Ramos (cell line): ENCODE measurements at regions not wholly inside any gene's neighbourhood (a gene's known extent, or its start where the extent isn't known, plus 50 kb on each side); places are given as distances from the start of the nearest gene placed in this dataset.
"Not testable (repeated sequence)": the region's sequence is repeated elsewhere in the genome, so short reads cannot be mapped to it uniquely, and the experiment has no call there.

Experiments
- in situ Hi-C: fragments of 300-500 bp; cut with MboI; formaldehyde crosslinking; loops from one replicate; pipeline ENCODE4 v1.14.3; 2022; ENCODE audit warnings: low sequenced_read_pairs; ENCODE audit not compliant: unreplicated experiment

DNA sequence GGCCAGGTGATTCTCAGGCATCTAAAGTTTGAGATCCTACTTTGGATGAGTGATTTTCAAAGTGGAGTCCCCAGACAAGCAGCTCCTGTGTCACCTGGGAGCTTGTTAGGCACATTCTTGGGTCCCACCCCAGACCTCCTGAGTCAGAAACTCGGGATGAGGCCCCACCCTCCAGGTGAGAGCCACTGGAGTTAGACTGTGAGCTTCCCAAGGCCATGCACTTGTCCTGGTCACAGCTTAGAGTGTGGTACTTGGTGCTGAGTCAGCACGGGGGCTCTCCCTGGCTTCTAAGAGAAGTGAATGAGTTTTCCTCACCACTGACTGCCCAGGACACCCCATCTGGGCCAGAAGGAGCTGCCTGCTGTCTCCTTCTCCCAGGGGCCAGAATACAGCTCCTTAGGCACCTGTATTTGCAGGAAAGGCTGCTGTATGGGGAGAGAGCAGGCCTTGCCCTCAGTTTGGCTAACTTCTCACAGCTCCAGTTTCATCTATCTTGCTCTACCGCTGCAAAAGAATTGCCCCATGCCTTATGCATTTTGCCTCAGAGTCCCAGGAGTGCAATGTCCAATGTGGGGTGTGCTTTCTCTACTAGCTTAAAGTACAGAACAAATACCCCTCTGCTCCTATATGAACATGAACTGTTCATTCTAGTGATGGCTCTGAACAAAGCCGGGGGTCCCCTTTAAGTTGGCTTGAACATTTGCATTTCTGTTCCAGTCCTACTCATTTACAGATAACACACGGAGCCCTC lies 98.1 kb downstream of the PSMG1 start:
- in situ Hi-C loops = no loop called here

GRCh38 chr21:39084073-39084472 lies 99.2 kb downstream of the PSMG1 start:
- in situ Hi-C loops = no loop called here

GRCh38 chr21:39083377-39084008 lies 99.8 kb downstream of the PSMG1 start:
- in situ Hi-C loops = no loop called here

DNA sequence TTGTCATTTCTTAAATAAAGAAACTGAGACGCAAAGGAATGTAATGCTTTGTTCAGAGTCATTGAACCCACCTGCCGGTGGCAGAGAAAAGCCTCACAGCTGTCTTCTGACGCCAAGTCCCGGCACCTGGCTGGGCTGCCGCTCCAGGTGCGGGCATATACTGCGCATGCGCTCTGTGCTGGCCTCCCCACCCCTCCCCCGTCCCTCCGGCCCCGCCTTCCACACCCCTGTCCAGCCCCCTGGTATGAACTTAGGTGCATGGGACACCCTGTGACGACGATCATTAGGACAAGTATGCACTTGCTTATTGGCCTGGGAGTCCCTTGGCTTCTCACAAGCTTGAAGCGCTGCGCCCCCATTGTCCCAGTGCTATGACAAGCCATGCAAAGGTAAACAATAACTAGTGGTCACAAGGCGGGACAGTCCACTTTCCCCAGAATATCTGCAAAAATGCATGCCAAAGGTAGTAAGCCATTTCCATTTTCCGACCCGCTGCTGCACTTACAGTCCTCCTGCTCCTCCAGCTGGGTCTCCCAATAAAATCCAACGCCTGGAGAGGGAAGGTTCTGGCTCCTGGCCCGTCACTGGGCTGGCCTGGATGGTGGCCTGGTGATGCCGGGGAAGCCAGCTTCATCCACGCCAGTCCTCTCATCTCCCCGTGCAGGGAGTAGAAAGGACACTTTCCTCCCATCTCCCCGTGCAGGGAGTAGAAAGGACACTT lies 100.4 kb downstream of the PSMG1 start:
- in situ Hi-C loops = no loop called here

GRCh38 chr21:39080366-39080765 lies 102.9 kb downstream of the PSMG1 start:
- in situ Hi-C loops = no loop called here

DNA sequence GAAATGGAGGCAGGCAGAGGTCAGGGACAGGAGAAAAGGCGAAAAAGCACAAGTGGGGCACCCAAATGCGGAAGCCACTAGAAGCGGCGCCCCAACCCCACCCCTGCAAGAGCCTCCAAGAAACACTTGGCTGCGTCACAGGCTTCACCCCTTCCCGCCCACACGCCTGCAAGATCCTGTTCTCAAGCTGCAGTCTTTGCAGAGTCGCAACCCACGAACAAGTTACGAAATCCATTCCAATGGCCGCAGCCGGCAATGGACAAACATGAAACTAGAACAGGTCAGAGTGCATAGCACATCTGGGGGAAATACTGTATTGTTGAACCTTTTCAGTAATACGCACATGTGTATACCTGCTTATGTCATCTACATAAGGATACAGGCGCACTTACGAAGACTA lies 103.6 kb downstream of the PSMG1 start:
- in situ Hi-C loops = no loop called here

GRCh38 chr21:39078322-39079065 lies 104.8 kb downstream of the PSMG1 start:
- in situ Hi-C loops = no loop called here

DNA sequence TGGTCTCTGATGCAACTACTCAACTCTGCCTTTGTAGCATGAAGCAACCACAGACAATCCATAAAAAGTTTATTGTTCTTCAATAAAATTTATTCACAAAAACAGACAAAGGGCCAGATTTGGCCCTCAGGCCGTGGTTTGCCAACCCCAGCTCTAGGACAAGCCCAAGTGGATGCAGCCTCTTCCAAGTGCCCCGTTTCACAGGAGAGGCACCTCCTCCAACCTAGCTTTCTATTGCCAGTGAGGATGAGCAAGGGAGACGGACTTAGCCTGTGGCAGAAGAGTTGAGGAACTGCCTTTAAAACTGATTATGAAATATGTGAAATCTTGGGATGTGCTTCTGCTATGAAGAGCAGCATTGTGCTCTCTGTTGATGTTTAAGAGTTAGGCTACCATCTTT lies 105.4 kb downstream of the PSMG1 start:
- in situ Hi-C loops = no loop called here

GRCh38 chr21:39074508-39074907 lies 108.7 kb downstream of the PSMG1 start:
- in situ Hi-C loops = no loop called here

- in situ Hi-C loops = no loop called here
These were observed 109.5 kb downstream of the PSMG1 start for GRCh38 chr21:39073717-39074116.

- in situ Hi-C loops = no loop called here
These were observed 110.2 kb downstream of the PSMG1 start for GRCh38 chr21:39073063-39073462.

DNA sequence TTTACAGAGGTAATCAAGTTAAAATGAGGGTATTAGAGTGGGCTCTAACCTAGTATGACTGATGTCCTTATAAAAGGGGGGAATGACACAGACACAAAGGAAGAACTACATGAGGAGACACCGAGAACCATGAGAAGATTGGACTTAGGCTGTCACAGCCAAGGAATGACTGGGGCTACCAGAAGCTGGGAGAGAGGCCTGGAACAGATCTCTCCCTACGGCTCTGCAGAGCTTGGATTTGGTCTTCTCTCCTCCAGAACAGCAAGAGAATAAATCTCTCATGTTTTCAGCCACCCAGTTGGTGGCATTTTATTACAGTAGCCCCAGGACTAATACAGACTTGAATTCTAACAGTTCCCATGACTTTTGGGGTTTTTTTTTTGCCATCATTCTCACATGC lies 110.8 kb downstream of the PSMG1 start:
- in situ Hi-C loops = no loop called here

GRCh38 chr21:39071623-39072214 lies 111.5 kb downstream of the PSMG1 start:
- in situ Hi-C loops = no loop called here

GRCh38 chr21:39069856-39070255 lies 113.4 kb downstream of the PSMG1 start:
- in situ Hi-C loops = not testable (repeated sequence)

DNA sequence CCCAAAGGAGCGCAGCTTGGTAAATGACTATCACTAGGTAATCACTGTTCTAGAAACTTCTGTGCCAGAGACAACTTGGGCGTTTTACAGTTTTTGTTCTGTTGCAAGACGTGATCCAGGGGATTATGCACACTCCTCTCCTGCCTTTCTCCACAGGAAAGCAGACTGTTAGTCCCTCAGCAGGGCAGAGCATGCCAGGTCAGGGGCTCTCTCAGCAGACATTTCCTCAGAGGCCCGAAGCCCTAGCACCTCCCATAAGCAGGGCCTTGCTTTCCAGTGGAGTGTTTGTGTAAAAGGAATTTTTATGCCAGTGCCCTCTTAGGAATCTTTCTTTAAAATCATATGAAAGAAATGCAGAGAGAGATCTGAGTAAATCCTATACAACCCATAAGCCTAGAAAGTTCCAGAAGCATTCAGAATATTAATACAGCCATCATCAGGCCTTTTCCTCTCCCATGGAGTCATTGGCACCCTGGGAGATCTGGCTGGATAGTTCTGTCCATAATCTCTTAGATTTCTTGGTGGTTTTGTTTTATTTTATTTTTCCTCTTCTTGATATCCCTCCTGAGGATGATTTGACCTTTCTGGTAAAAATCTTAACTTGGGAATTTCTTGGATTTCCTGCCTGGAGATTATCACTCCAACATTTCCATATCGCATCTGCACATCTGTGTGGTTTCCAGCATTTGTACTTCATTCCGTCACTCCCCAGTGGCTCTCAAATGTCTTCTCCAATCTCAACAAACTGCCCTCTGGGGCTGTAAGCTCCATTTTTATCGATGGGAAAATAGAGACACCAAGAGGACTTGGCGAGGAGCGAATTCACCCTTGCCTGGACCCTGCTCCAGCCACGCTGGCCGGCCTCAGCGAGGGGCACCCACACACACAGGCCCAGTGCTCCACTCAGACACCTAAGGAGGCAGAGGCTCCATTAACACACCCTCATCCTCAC lies 116.1 kb downstream of the PSMG1 start:
- in situ Hi-C loops = no loop called here

DNA sequence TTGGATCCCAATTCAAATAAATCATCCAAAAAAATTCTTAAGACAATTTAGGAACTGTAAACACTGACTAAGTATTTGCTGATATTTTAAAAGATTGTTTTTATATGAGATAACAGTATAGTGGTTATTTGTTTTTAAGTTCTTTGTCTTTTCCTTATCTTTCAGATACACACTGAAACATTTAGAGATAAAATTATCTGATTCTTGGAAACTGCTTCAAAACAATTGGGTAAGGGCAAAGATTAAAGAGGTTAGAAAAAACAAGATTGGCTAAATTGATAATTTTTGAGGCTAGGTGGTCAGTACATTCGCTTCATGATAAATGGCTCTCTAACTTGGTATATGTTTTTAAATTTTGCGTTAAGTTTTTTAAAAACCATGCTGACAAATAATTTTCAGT lies 117.3 kb downstream of the PSMG1 start:
- in situ Hi-C loops = no loop called here

GRCh38 chr21:39064325-39065012 lies 118.8 kb downstream of the PSMG1 start:
- in situ Hi-C loops = no loop called here

DNA sequence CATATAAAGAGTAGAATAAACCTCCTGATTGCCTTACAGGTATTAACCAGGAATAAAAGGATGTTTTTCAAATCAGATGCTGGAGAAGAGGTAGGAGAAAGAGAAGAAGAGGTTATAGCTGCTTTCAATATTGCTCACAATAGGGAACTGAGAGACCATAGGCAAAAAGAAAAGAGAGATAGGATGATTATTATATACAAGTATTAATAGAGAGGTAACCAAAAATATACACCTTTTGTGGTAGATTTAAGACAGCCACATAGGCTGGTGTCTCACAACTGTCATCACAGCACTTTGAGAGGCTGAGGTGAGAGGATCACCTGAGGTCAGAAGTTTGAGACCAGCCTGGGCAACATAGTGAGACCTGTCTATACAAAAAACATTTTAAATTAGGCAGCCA lies 119.7 kb downstream of the PSMG1 start:
- in situ Hi-C loops = no loop called here

DNA sequence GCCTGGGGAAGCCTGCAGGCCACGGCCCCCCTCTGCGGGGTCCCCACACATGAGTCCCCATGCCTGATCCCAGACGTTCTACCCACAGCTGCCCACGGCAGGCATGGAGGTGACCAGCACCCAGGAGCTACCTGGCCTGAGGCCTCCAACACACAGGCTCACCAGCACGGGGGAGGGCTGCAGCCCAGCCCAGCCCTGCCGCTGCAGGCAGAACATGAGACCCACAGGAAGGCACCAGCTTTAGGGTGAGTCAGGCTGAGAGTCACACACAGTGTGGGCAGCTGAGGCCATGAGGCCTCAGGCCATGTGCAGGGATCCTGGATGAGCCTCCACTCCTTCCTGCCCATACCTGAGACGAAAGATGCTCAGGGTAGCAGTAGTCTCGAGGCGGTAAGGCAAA lies 121.1 kb downstream of the PSMG1 start:
- in situ Hi-C loops = no loop called here
